Activated T-helper 9 cell treated with anti-CD3 and anti-CD28 coated beads, Interleukin-2, amount 50 U/mL, for 16 hours (primary cell): ENCODE measurements at regions not wholly inside any gene's neighbourhood (a gene's known extent, or its start where the extent isn't known, plus 50 kb on each side); places are given as distances from the start of the nearest gene placed in this dataset.
"Not testable (repeated sequence)": the region's sequence is repeated elsewhere in the genome, so short reads cannot be mapped to it uniquely, and the experiment has no call there.

Experiments used
- DNase-seq: peaks from one replicate; pipeline ENCODE4 v3.0.0-alpha.2; 2020; ENCODE audit warnings: low read depth

DNA sequence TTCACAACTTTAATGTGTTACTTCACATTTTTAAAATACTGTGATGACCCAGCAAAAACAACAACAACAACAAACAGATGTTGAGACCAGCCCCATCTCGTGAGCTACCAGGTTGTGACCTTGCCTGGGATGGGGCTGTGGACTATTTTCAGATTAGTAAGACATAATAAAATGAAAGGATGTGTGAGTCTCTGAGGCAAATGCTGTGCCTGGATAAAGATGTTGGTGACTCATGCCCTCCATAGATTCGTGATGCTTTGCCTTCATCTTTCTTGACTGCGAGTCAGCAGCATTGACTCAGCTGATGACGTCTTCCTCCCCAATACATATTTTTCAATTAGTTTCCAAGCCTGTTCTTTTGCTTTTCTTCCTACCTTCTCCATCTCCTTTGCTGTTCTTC is 453.0 kb upstream of the CFAP20DC start:
- peak; percentile 8 for DNase-seq

DNA sequence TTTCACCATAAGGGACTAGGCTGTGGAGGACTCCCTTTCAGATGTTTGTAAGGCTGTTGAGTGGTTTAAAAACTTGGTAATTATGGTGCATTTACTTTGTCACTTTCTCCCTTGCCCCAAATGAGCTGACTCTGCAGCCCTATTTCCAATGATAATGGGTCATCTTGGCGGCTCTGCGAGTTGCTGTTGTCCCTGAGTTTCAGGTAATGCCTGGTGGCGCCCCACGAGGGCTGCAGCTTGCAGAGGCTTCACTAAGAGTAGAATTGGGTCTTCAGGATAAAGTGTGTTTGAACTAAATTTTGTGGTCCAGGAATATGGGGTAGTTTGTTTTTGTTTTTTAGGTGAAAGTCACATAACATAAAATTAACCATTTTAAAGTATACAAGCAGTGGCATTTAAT is 450.1 kb upstream of the CFAP20DC start:
- no peak for DNase-seq

DNA sequence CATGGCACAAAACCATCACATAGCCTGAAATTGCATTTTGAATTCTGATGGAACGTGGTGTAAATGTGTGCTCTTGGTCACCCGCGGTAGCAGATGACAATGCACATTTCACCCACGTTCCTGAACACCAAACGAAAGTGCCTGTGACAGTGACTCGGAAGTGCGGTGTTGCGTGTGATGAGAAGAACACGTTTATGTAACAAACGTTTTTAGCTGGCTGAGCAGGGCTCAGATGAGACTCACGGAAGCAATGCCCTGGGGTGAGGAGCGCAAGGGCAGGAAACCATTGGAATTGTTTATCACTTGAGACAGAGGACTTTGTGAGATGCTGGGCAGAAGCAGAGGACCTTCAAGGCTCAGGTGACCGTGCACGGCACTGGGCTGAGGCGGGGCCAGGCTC is 449.2 kb upstream of the CFAP20DC start:
- DNase-seq, result no peak

- DNase-seq, result no peak
These were observed 446.4 kb upstream of the CFAP20DC start for GRCh38 chr3:59496250-59496649.

DNA sequence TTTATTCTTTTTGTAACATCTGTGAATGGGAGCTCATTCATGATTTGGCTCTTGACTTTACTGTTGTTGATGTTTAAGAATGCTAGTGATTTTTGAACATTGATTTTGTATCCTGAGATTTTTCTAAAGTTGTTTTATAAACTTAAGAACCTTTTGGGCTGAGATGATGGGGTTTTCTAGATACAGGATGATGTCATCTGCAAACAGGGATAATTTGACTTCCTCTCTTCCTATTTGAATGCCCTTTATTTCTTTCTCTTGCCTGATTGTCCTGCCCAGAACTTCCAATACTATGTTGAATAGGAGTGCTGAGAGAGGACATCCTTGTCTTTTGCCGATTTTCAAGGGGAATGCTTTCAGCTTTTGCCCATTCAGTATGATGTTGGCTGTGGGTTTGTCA is 445.1 kb upstream of the CFAP20DC start:
- DNase-seq, result not testable (repeated sequence)

DNA sequence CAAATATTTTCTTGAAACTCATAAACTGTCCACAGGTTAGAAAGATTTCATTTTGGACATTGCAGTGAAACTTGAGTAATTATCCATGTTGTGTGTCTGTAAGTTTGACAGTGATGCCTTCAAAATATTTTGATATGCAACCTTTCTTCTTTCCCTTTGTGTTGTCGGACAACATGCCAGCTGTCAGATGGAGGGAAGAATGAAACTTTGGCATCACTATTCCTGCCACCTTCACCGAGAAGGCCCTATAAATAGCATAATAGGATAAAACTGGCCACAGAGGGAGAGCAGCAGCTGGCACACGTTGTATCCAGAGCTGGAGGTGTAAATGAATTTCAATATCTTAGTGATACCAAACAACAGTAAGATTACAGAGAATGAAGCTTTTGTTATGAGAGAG is 436.7 kb upstream of the CFAP20DC start:
- no peak for DNase-seq

- no peak for DNase-seq
These were observed 433.4 kb upstream of the CFAP20DC start for GRCh38 chr3:59483191-59483590.

GRCh38 chr3:59482684-59483083 is 432.9 kb upstream of the CFAP20DC start:
- DNase-seq, result no peak

DNA sequence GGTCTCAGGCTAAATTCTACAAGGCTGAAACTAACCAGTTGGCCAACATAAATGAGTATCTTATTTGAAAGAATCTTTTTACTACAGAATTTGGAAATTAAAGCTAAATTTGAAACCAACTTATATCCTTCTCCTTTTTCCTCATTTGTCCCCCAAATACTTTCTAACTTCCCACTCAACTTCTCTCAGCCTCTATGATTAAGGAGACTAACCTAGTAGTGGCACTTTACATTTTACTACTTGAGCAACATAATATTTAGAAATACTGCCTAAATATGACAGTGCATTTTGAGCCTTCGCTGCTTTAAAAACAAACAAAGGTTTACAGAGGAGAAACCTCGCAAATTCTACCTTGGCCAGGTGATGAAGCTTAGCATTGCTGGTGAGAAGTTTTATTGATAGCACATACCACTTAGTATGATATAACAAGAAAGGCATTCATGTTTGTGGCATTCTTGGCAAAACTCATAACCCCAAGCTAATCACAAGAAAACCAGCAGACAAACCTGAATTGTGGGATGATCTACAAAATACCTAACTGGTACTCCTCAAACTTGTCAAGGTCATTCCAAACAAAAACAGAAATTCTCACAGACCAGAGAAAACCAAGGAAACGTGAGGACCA is 432.1 kb upstream of the CFAP20DC start:
- DNase-seq, result no peak

- DNase-seq, result no peak
These were observed 430.7 kb upstream of the CFAP20DC start for GRCh38 chr3:59480486-59480995.

DNA sequence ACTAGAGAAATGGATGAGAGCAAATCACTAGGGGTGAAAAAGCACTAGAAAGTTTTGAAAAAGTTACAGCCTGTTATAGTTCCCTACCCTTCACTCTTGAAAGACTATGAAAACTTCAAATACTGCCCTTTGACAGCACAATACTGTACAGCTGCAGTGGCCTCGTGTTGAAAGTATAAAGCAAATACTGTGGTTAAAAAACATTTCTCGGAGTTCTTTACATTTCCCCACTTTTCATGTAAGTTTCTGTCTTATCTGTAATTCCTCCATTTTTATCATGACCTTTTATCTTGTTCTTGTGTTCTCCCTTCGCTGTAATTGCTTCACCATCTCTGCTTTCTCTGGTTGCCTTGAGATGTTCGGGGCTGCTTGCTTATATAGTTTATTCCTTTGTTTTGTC is 423.8 kb upstream of the CFAP20DC start:
- no peak for DNase-seq

GRCh38 chr3:59472541-59472940 is 422.7 kb upstream of the CFAP20DC start:
- no peak for DNase-seq

DNA sequence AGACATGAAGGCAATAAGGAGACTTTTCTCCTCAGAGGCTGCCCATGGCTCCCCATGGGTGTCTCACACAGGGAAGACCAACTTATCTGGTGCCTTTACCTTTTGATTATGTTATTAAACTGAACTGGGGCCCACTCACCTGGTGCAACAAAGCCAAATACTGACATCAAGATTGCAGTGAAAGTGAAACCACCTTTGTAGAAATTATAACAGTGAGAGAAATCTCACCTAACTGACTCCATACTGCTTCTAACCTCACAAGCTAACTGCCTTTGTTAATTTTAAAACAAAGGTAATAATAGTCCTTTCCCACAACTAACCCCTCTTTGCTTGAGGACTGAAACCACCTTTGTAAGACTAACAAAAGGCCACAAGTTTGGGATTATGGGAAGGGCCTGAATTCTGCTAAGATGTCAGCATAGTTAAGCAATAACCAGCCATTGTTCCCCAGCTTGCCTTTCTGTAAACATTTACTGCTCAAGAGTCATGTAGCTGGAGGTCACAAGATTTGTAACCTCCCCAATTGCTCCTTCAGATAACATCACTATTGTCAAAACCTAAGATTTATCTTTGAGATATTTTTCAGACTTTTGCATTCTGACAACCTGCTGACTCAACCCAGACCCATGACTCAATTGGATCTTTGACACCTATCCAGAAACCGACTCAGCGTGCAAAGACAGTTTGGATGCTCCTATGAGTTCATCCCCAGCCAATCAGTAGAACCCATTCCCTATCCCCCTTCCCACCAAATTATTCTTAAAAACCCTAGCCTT is 420.3 kb upstream of the CFAP20DC start:
- DNase-seq, result no peak

- DNase-seq, result no peak
These were observed 417.7 kb upstream of the CFAP20DC start for GRCh38 chr3:59467476-59467875.

DNA sequence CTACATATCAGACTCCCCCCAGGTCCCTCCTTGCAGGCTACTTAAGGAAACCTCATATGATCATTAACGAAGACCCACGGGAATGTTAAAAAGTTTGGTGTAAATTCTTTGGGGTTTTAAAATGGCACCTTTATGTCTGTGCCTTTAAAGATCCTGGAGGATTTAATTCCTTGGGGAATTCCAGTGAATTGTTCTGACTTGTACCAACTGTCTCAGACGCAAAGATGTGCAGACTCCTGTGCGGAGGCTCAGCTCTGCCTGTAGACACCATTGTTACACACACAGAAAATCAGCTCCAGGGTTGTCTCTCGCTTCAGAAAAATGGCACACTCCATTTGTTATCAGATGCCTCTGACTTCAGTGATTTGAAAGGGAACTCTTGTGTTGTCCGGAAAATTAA is 414.4 kb upstream of the CFAP20DC start:
- DNase-seq, result no peak

DNA sequence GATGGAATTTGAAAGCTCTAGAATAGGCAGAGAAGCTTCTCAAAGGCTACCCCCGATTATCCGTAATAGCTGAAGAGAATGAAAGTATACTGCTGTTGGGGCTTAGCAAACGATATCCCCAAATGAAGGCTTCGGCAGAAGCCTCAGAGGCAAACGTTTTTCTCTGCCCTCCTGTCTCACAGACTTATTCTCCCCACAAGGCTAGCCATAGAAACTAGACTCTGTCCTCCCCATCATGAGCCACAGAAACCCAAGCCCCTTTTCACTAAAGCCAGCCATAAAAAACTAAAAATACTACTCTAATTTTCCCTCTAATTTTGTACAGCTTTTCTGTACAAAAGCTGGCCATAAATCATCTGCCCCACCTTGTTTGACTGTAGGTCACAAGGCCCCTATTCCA is 413.4 kb upstream of the CFAP20DC start:
- DNase-seq, result no peak

GRCh38 chr3:59460068-59460467 is 410.2 kb upstream of the CFAP20DC start:
- DNase-seq, result no peak

GRCh38 chr3:59456852-59457485 is 407.1 kb upstream of the CFAP20DC start:
- DNase-seq, result no peak

GRCh38 chr3:59451800-59452746 is 402.2 kb upstream of the CFAP20DC start:
- DNase-seq, result no peak

DNA sequence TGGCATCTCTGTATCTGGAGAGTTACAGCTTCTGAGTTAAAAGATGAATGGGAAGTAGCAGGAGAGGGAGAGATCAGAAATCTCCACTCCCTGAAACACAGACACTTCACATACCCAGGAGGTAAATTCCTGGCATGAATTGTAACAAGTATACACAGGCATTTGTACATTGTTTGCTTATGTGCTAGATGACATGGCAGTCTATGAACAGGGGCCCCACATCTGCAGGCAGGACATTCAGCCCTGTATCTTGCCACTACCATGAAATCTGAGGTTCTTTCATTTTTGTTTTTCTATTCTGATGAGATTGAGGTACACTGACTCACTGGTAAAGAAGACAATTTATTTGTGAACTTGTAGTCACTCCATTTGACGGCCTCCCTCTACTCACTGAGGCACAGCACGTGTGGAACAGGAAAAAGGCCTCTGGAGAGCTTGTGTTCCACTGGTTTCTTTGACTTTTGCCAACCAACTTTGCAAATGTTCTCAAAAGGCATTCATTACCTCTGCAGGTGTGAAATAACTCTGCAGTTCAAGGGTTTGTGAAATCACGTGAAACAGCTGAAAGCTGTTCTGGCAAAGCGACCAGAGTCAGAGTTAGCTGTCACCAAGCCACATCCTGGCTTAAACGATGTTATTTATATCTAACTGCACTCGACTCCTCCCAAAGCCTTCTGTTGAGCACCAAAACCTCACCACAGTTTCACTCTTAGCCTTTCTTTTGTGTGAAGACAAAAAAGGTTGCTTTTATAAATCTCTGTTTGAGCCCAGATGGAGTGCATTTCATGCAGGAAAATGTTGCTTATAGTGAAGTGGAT is 401.3 kb upstream of the CFAP20DC start:
- DNase-seq, result no peak

DNA sequence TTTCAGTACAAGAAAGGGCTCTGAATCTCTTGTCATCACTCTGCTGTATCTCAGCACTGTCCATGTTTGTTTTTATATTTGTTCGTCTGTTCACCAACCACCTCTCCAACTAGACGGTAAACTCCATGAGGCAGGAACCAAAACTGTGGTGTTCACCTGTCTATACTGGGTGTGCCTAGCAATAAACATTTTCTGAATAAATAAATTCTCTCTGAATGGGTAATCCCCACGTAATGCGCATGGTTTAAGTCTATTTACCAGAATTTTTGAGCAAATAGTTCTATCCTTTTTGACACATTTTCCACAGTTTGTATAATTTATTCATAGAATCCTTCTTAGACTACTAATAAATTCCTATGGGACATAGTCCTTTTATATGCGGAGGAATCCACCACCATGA is 400.6 kb upstream of the CFAP20DC start:
- no peak for DNase-seq
